ENCODE measurements at regions not wholly inside any gene's neighbourhood (a gene's known extent, or its start where the extent isn't known, plus 50 kb on each side); places are given as distances from the start of the nearest gene placed in this dataset.

DNA sequence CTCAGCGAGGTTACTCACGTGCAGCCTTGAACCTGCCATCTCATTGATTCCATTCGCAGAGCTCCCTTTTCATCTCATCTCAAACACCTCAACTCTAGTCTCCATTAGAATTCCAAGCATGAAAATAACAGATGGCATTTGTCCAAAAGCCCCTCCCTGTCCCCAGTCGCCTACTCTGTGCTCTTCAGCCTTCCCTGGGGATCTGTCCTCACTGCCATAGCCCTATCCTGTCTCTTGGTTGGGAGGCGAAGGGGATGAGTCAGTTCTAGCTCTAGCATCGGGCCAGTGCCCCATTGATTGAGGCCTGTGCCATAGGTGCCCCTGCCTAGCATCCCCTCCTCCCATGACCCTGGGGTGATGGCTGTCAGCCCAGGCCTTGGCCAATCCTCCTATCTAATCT lies 134.0 kb upstream of the PJA1 start:
- no peak overlapping the region for H3K4me3 ChIP-seq (ENCODE audit: severe bottlenecking)
- TF ChIP-seq, protein P1, sequence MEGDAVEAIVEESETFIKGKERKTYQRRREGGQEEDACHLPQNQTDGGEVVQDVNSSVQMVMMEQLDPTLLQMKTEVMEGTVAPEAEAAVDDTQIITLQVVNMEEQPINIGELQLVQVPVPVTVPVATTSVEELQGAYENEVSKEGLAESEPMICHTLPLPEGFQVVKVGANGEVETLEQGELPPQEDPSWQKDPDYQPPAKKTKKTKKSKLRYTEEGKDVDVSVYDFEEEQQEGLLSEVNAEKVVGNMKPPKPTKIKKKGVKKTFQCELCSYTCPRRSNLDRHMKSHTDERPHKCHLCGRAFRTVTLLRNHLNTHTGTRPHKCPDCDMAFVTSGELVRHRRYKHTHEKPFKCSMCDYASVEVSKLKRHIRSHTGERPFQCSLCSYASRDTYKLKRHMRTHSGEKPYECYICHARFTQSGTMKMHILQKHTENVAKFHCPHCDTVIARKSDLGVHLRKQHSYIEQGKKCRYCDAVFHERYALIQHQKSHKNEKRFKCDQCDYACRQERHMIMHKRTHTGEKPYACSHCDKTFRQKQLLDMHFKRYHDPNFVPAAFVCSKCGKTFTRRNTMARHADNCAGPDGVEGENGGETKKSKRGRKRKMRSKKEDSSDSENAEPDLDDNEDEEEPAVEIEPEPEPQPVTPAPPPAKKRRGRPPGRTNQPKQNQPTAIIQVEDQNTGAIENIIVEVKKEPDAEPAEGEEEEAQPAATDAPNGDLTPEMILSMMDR (IDR thresholded peaks at IDR 0.05; ENCODE audit: poor library complexity, severe bottlenecking) = no peak
- ATAC-seq (ENCODE audit: low read depth) = no peak
- H3K36me3 ChIP-seq (ENCODE audit: low read depth) = no peaks in the 10 kb centered on the region
- H3K27me3 ChIP-seq (ENCODE audit: insufficient read depth, poor library complexity, severe bottlenecking) = no peaks in the 10 kb centered on the region
- DNase-seq (ENCODE audit: low spot score) = no peak
- H3K9me3 ChIP-seq (ENCODE audit: severe bottlenecking) = no peaks in the 10 kb centered on the region
- no peaks in the 10 kb centered on the region for H3K4me1 ChIP-seq (ENCODE audit: insufficient read depth, poor library complexity, severe bottlenecking)
- H3K27ac ChIP-seq (ENCODE audit: poor library complexity, severe bottlenecking) = no peak overlapping the region

DNA sequence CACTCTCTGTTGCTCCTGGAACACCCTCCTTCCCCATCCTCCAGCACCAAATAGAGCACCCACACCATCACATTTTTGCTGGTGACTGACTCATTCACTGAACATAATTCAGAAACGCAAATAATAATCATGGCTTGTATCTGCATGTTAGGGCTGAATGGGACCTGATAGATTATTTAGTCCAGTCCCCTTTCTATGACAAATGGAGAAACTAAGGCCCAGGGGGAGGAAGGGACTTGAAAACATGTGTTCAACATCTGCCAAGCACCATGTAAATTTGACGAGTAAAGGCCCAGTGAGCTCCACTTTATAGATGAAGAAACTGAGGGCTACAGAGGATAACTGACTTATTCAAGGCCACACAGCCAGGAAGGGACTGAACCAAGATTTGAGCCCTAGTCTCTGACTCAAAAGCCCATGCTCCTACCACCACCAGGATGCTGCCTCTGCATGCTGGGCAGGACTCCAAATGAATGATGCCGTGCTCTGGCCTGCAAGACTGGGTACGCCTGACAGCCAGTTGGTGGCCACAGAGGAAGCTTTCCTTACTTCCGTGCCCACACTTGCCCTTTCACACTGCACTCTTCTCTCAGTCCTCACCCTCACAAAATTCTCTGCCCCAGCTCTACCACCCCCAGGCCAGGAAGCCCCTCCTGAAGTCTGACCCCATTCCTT lies 133.3 kb upstream of the PJA1 start:
- no peaks in the 10 kb centered on the region for H3K4me1 ChIP-seq (ENCODE audit: insufficient read depth, poor library complexity, severe bottlenecking)
- ATAC-seq (ENCODE audit: low read depth) (no peak), DNase-seq (ENCODE audit: low spot score) (no peak)
- no peaks in the 10 kb centered on the region for H3K36me3 ChIP-seq (ENCODE audit: low read depth)
- no peak overlapping the region for H3K27ac ChIP-seq (ENCODE audit: poor library complexity, severe bottlenecking)
- TF ChIP-seq, protein P1 (IDR thresholded peaks at IDR 0.05; ENCODE audit: poor library complexity, severe bottlenecking) = no peak
- H3K27me3 ChIP-seq (ENCODE audit: insufficient read depth, poor library complexity, severe bottlenecking) = no peaks in the 10 kb centered on the region
- no peak overlapping the region for H3K4me3 ChIP-seq (ENCODE audit: severe bottlenecking)
- no peaks in the 10 kb centered on the region for H3K9me3 ChIP-seq (ENCODE audit: severe bottlenecking)

DNA sequence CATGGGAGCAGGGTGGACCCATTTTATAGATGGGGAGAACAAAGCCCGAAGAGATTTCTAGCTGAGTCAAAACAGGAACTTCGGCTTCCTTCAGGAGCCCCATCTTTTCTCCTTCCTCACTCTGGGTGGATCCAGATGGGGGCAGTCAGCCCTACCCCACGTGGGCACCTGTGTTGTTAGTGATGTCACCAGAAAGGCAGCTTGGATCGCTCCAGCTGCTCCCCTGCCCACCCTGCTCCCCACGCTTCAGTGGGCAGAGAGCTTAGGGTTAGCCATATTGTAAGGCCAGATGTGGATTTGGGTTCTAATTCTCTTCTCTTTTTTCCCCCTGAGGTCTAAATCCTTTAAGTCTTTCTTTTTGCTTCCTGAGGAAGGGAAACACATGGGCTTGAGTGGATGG lies 132.3 kb upstream of the PJA1 start:
- ATAC-seq (ENCODE audit: low read depth) (no peak), DNase-seq (ENCODE audit: low spot score) (no peak)
- Histone ChIP-seq H3K27me3 (ENCODE audit: insufficient read depth, poor library complexity, severe bottlenecking) (no peaks in the 10 kb centered on the region), H3K9me3 (ENCODE audit: severe bottlenecking) (no peaks in the 10 kb centered on the region), H3K4me1 (ENCODE audit: insufficient read depth, poor library complexity, severe bottlenecking) (no peaks in the 10 kb centered on the region), H3K4me3 (ENCODE audit: severe bottlenecking) (no peak overlapping the region), H3K36me3 (ENCODE audit: low read depth) (no peaks in the 10 kb centered on the region), H3K27ac (ENCODE audit: poor library complexity, severe bottlenecking) (no peak overlapping the region)
- TF ChIP-seq, protein P1 (IDR thresholded peaks at IDR 0.05; ENCODE audit: poor library complexity, severe bottlenecking) = no peak

DNA sequence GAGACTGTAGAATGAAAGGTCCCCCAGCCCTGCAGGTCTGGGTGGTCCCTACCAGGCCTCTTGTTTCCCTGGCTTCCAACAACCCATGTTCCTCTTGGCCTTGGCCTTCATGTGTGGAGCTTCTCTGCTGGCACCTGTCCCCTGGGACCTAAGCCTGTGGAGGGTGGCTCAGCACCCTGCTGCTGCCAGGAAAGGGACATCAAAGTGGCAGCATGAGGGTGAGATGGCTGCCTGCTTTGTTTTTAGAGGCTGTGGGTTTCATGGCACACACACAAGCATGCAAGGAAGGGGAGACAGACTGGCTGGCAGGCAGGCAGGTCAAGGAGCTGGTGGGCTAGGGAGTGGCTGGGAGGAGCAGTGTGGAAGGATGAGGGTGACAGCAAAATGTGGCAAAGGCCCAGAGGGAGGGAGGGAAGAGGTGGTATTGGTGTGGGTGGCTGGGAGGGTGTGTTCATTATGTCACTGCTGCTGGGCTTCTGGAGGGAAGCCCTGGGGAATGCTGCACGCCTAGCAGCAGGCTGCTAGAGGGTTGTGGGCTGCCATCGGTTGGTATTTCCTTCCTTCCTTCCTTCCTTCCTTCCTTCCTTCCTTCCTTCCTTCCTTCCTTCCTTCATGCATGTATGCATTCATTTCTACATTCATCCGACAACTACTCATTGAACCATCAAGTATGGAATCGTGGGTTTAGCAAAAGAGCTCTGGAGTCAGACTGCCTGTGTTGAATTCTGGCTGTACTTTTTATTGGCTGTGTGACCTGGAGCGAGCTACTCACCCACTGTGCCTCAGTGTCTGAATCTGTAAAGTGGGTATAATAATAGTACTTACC lies 128.7 kb upstream of the PJA1 start:
- ATAC-seq (ENCODE audit: low read depth) (no peak), DNase-seq (ENCODE audit: low spot score) (no peak)
- TF ChIP-seq, protein P1 (IDR thresholded peaks at IDR 0.05; ENCODE audit: poor library complexity, severe bottlenecking) = no peak
- no peaks in the 10 kb centered on the region for H3K36me3 ChIP-seq (ENCODE audit: low read depth)
- no peaks in the 10 kb centered on the region for H3K27me3 ChIP-seq (ENCODE audit: insufficient read depth, poor library complexity, severe bottlenecking)
- no peaks in the 10 kb centered on the region for H3K9me3 ChIP-seq (ENCODE audit: severe bottlenecking)
- no peak overlapping the region for H3K4me3 ChIP-seq (ENCODE audit: severe bottlenecking)
- H3K27ac ChIP-seq (ENCODE audit: poor library complexity, severe bottlenecking) = no peak overlapping the region
- H3K4me1 ChIP-seq (ENCODE audit: insufficient read depth, poor library complexity, severe bottlenecking) = no peaks in the 10 kb centered on the region

DNA sequence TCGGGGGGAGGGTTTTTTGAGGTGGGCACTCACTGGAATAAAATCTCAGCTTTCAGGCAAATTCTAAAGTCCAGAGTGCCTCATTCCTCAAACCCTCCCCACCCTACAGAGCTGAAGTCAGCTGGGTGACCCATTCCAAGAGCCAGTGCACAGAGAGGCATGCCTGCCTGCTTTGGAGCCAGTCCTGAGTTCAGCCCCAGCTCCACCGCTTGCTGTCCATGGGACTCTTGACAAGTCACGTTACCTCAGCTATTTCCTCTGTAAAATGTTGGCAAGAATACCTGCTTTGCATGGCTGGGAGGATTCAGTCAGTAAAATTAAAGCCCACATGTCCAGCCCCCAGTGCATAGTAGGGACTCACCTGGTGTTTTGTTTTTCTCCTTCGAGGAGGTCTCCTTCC lies 125.9 kb upstream of the PJA1 start:
- Histone ChIP-seq H3K27ac (ENCODE audit: poor library complexity, severe bottlenecking) (no peak overlapping the region), H3K4me3 (ENCODE audit: severe bottlenecking) (no peak overlapping the region), H3K27me3 (ENCODE audit: insufficient read depth, poor library complexity, severe bottlenecking) (no peaks in the 10 kb centered on the region), H3K4me1 (ENCODE audit: insufficient read depth, poor library complexity, severe bottlenecking) (no peaks in the 10 kb centered on the region), H3K9me3 (ENCODE audit: severe bottlenecking) (no peaks in the 10 kb centered on the region), H3K36me3 (ENCODE audit: low read depth) (no peaks in the 10 kb centered on the region)
- TF ChIP-seq, protein P1 (IDR thresholded peaks at IDR 0.05; ENCODE audit: poor library complexity, severe bottlenecking) = no peak
- ATAC-seq (ENCODE audit: low read depth) (no peak), DNase-seq (ENCODE audit: low spot score) (no peak)
